Prostate gland (tissue), 2 donors: ENCODE measurements at regions not wholly inside any gene's neighbourhood (a gene's known extent, or its start where the extent isn't known, plus 50 kb on each side); places are given as distances from the start of the nearest gene placed in this dataset.

Experiments
- DNase-seq: peaks from one replicate; pipeline ENCODE4 v3.0.0-alpha.2; 2019; ENCODE audit warnings: low spot score
- H3K27ac ChIP-seq, 2 donors: fragments of 200-600 bp; sonication (generic); 2 replicates each; pipeline ENCODE4 v1.5.1; 2017 to 2019
- H3K27me3 ChIP-seq: fragments of 200-600 bp; sonication (generic); replicated peaks from 2 replicates; pipeline ENCODE4 v1.5.1; 2019; ENCODE audit not compliant: insufficient read depth
- H3K36me3 ChIP-seq, 2 donors: fragments of 200-600 bp; sonication (generic); 1 replicate in 1 of 2; 2 replicates in 1 of 2; pipeline versions ENCODE4 v1.5.1 to v1.8.1; 2017 to 2019
- H3K4me1 ChIP-seq: fragments of 200-600 bp; sonication (generic); replicated peaks from 2 replicates; pipeline ENCODE4 v1.5.1; 2019
- H3K4me3 ChIP-seq, 2 donors: fragments of 200-600 bp; sonication (generic); 2 replicates each; pipeline ENCODE4 v1.5.1; 2017 to 2019
- H3K9me3 ChIP-seq: fragments of 200-600 bp; sonication (generic); 2 replicates; pipeline ENCODE4 v1.5.1; 2017
- CTCF ChIP-seq, 4 experiments: fragments of 200-600 bp in 2 of 4; fragments of 450-650 bp in 2 of 4; sonication (generic) in 2 of 4; IDR thresholded peaks; 1 replicate in 3 of 4; 2 replicates in 1 of 4; pipeline ENCODE4 v1.5.1; 2016 to 2019; ENCODE audit warnings: antibody characterized with exemption in 4 of 4, mild to moderate bottlenecking in 2 of 4, moderate library complexity in 2 of 4
- POLR2A ChIP-seq: fragments of 450-650 bp; IDR thresholded peaks from one replicate; pipeline ENCODE4 v1.6.1; 2016; ENCODE audit warnings: antibody characterized with exemption, mild to moderate bottlenecking
- POLR2AphosphoS5 ChIP-seq: sonication (generic); formaldehyde crosslinking; IDR thresholded peaks from one replicate; pipeline ENCODE4 v1.6.1; 2017; ENCODE audit warnings: antibody characterized with exemption
- WGBS: methylation state at CpG from one replicate; pipeline ENCODE4 v1.1.5; 2018; 5-methylcytosine and 5-hydroxymethylcytosine counted together
- intact Hi-C: fragments of 100-400 bp; cut with DNase I; formaldehyde crosslinking; loops from one replicate; pipeline ENCODE4 v1.14.2; 2022

- Histone ChIP-seq H3K36me3 (no peaks in the 10 kb centered on the region), H3K9me3 (no peaks in the 10 kb centered on the region), H3K27ac (no peak overlapping the region), H3K4me1 (no peaks in the 10 kb centered on the region), H3K4me3 (no peak overlapping the region), H3K27me3 (no peaks in the 10 kb centered on the region)
- no peak for TF ChIP-seq POLR2A
- no peak for TF ChIP-seq CTCF (IDR thresholded peaks at IDR 0.05)
- no peak for TF ChIP-seq POLR2AphosphoS5
- DNase-seq = no peak
- intact Hi-C loops = no loop called here
- WGBS = 69% methylated on average over 2 of the region's 2 CpGs
These were observed 140.1 kb downstream of the DSEL start for GRCh38 chr18:67376372-67376771.

DNA sequence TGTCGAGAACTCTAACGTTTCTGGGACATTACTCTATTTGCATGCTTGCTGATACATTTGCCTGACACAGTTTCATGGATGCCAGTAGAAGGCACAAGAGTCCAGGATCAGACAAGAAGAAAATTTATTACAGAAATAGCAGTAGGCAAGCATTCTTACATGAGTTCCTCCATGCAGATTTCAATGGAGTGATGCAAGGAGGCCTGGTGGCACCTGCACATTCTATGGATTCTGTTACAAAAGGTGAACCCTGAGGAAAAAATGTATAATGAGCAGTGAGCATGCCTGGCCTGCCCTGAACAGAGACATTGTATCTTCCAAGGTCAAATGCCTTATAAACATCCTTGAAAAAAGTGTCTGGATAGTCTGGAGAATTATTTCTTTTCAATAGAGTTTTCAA is 142.9 kb downstream of the DSEL start:
- Histone ChIP-seq H3K27ac (no peak overlapping the region), H3K4me3 (no peak overlapping the region), H3K27me3 (no peaks in the 10 kb centered on the region), H3K36me3 (no peaks in the 10 kb centered on the region), H3K9me3 (no peaks in the 10 kb centered on the region), H3K4me1 (no peaks in the 10 kb centered on the region)
- DNase-seq = no peak
- 72% methylated on average over 2 of the region's 2 CpGs for WGBS
- no peak for TF ChIP-seq POLR2AphosphoS5
- no peak for TF ChIP-seq POLR2A
- TF ChIP-seq CTCF (IDR thresholded peaks at IDR 0.05) = no peak
- intact Hi-C loops = no loop called here

- 90% methylated on average over 2 of the region's 2 CpGs for WGBS
- no peaks in the 10 kb centered on the region for H3K4me1 ChIP-seq
These were observed 149.0 kb downstream of the DSEL start for GRCh38 chr18:67367540-67367939.

DNA sequence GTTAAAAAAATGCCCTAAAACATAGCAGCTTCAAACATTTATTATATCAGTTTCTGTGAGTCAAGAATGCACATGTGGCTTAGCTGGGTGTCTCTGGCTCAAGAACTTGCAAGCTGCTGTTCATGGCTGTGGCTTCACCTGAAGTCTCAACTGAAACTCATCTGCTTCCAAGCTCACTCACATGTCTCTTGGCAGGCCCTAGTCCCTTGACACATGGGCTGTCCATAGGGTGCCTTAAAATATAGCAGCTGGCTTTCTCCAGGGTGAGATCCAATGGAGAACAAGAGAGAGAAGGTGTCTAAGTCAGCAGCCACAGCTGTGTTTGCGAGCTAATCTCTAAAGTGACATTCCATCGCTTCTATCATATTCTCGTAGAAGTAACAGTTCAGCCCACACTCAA is 152.8 kb downstream of the DSEL start:
- no peak overlapping the region for H3K27ac ChIP-seq
- H3K4me3 ChIP-seq = no peak overlapping the region
- intact Hi-C loops = no loop called here
- no peaks in the 10 kb centered on the region for H3K27me3 ChIP-seq
- no peak for DNase-seq
- no peaks in the 10 kb centered on the region for H3K4me1 ChIP-seq
- no peaks in the 10 kb centered on the region for H3K36me3 ChIP-seq
- no peak for TF ChIP-seq POLR2A
- no peak for TF ChIP-seq CTCF (IDR thresholded peaks at IDR 0.05)
- TF ChIP-seq POLR2AphosphoS5 = no peak
- 82% methylated on average over 3 of the region's 3 CpGs for WGBS
- no peaks in the 10 kb centered on the region for H3K9me3 ChIP-seq

More at GRCh38 chr18:67367540-67367939, 149.0 kb downstream of the DSEL start:
- intact Hi-C loops = no loop called here
- Histone ChIP-seq H3K36me3 (no peaks in the 10 kb centered on the region), H3K27me3 (no peaks in the 10 kb centered on the region), H3K9me3 (no peaks in the 10 kb centered on the region), H3K4me3 (no peak overlapping the region), H3K27ac (no peak overlapping the region)
- TF ChIP-seq CTCF (IDR thresholded peaks at IDR 0.05) (no peak), POLR2AphosphoS5 (no peak), POLR2A (no peak)
- no peak for DNase-seq

GRCh38 chr18:67362906-67363305 is 153.6 kb downstream of the DSEL start:
- no peak overlapping the region for H3K27ac ChIP-seq
- WGBS = 82% methylated on average over 2 of the region's 2 CpGs
- intact Hi-C loops = no loop called here
- no peak overlapping the region for H3K4me3 ChIP-seq
- H3K4me1 ChIP-seq = no peaks in the 10 kb centered on the region
- TF ChIP-seq POLR2AphosphoS5 (no peak), CTCF (IDR thresholded peaks at IDR 0.05) (no peak), POLR2A (no peak)
- H3K9me3 ChIP-seq = no peaks in the 10 kb centered on the region
- H3K27me3 ChIP-seq = no peaks in the 10 kb centered on the region
- no peak for DNase-seq
- H3K36me3 ChIP-seq = no peaks in the 10 kb centered on the region
